ELR (cell line): ENCODE measurements at regions not wholly inside any gene's neighbourhood (a gene's known extent, or its start where the extent isn't known, plus 50 kb on each side); places are given as distances from the start of the nearest gene placed in this dataset.
"Not testable (repeated sequence)": the region's sequence is repeated elsewhere in the genome, so short reads cannot be mapped to it uniquely, and the experiment has no call there.

Experiments
- DNase-seq: peaks from one replicate; pipeline ENCODE4 v3.0.0-alpha.2; 2015; ENCODE audit warnings: low read depth

GRCh38 chr18:56488739-56489138 lies 149.7 kb downstream of the TXNL1 start:
- DNase-seq: no peak

- no peak for DNase-seq
Measured at GRCh38 chr18:56487801-56488200, 150.6 kb downstream of the TXNL1 start.

GRCh38 chr18:56483386-56483785 lies 155.0 kb downstream of the TXNL1 start:
- DNase-seq: no peak

- not testable (repeated sequence) for DNase-seq
Measured at GRCh38 chr18:56482813-56483212, 155.6 kb downstream of the TXNL1 start.

GRCh38 chr18:56481751-56482150 lies 156.6 kb downstream of the TXNL1 start:
- DNase-seq: no peak

- no peak for DNase-seq
Measured at GRCh38 chr18:56479841-56480240, 158.6 kb downstream of the TXNL1 start.

- no peak for DNase-seq
Measured at GRCh38 chr18:56475250-56475649, 163.1 kb downstream of the TXNL1 start.

GRCh38 chr18:56473400-56474024 lies 164.9 kb downstream of the TXNL1 start:
- no peak for DNase-seq

- no peak for DNase-seq
Measured at GRCh38 chr18:56470406-56471351, 167.7 kb downstream of the TXNL1 start.

GRCh38 chr18:56469582-56469981 lies 168.8 kb downstream of the TXNL1 start:
- no peak for DNase-seq

- no peak for DNase-seq
Measured at GRCh38 chr18:56468396-56468795, 170.0 kb downstream of the TXNL1 start.

- no peak for DNase-seq
Measured at GRCh38 chr18:56462276-56462675, 176.1 kb downstream of the TXNL1 start.

GRCh38 chr18:56461151-56461550 lies 177.2 kb downstream of the TXNL1 start:
- no peak for DNase-seq

GRCh38 chr18:56460581-56460980 lies 177.8 kb downstream of the TXNL1 start:
- no peak for DNase-seq

- DNase-seq: no peak
Measured at GRCh38 chr18:56458770-56459712, 179.4 kb downstream of the TXNL1 start.

GRCh38 chr18:56455874-56456273 lies 182.5 kb downstream of the TXNL1 start:
- DNase-seq: no peak

GRCh38 chr18:56455141-56455540 lies 183.3 kb downstream of the TXNL1 start:
- DNase-seq: no peak

GRCh38 chr18:56453631-56454030 lies 184.8 kb downstream of the TXNL1 start:
- no peak for DNase-seq

- DNase-seq: no peak
Measured at GRCh38 chr18:56451188-56451587, 187.2 kb downstream of the TXNL1 start.

GRCh38 chr18:56448751-56449150 lies 189.6 kb downstream of the TXNL1 start:
- DNase-seq: no peak

- DNase-seq: no peak
Measured at GRCh38 chr18:56445422-56445821, 193.0 kb downstream of the TXNL1 start.

GRCh38 chr18:56444201-56444600 lies 194.2 kb downstream of the TXNL1 start:
- no peak for DNase-seq
